ENCODE measurements at regions not wholly inside any gene's neighbourhood (a gene's known extent, or its start where the extent isn't known, plus 50 kb on each side); places are given as distances from the start of the nearest gene placed in this dataset.

GRCh38 chr1:173414539-173415226 is 62.5 kb upstream of the PRDX6 start:
- POLR2A ChIA-PET: no interaction called here
- no TSS peak for BruUV-seq (replicated peaks)
- ATAC-seq (no peak), DNase-seq (ENCODE audit: low read depth, low spot score) (no peak)
- TF ChIP-seq SIN3A (IDR thresholded peaks at IDR 0.05; ENCODE audit: borderline replicate concordance, insufficient read depth, low read depth, low read length) (no peak), TCF7L2 (IDR thresholded peaks at IDR 0.05; ENCODE audit: low read depth, low read length) (no peak), POLR2AphosphoS5 (IDR thresholded peaks at IDR 0.05; ENCODE audit: low read depth, low read length) (no peak)
- H3K27ac ChIP-seq (ENCODE audit: low read length): no peak overlapping the region
- in situ Hi-C loops (cut with HindIII; ENCODE audit: low pct_unique_long_range_greater_than_20kb, low sequenced_read_pairs) (no loop called here), intact Hi-C loops (cut with micrococcal nuclease; ENCODE audit: unreplicated experiment) (no loop called here)
- H3K9me3 ChIP-seq (ENCODE audit: control insufficient read depth, insufficient read depth, low read depth, low read length): no peaks in the 10 kb centered on the region
- H3K4me1 ChIP-seq (ENCODE audit: control insufficient read depth, insufficient read depth, low read length): no peaks in the 10 kb centered on the region; the same call in 1 of the 2 replicates
- CTCF ChIA-PET: no interaction called here
- no peaks in the 10 kb centered on the region for H3K36me3 ChIP-seq (ENCODE audit: control insufficient read depth, insufficient read depth, low read length)
- H3K27me3 ChIP-seq (ENCODE audit: control insufficient read depth, insufficient read depth, low read length): no peaks in the 10 kb centered on the region
- no peak overlapping the region for H3K4me3 ChIP-seq (ENCODE audit: low read depth in 2 of 2, low read length in 2 of 2)

DNA sequence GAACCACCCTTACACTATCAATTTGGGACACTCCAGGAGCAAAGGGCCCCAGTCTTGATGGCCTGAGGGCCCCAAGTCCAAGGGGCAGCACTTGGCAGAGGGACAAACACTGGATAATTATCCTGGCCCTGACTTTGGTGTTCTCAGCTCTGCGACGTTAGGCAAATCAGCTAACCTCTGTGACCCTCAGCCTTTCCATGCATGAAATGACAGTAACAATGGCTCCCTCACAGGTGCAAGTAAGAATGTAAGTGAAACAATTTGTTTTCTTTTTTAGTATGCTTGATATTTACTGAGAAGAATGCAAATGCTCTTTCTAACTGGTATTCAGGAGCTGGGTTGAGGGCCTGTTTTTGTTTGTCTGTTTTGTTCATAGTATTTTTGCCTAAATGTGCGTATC is 61.6 kb upstream of the PRDX6 start:
- Histone ChIP-seq H3K4me3 (ENCODE audit: low read depth in 2 of 2, low read length in 2 of 2) (no peak overlapping the region), H3K9me3 (ENCODE audit: control insufficient read depth, insufficient read depth, low read depth, low read length) (no peaks in the 10 kb centered on the region), H3K4me1 (ENCODE audit: control insufficient read depth, insufficient read depth, low read length) (peaks cover 5% of the 10 kb centered on the region; the same call in 1 of the 2 replicates), H3K27ac (ENCODE audit: low read length) (no peak overlapping the region), H3K36me3 (ENCODE audit: control insufficient read depth, insufficient read depth, low read length) (no peaks in the 10 kb centered on the region), H3K27me3 (ENCODE audit: control insufficient read depth, insufficient read depth, low read length) (no peaks in the 10 kb centered on the region)
- ChIA-PET POLR2A (no interaction called here), CTCF (no interaction called here)
- in situ Hi-C loops (cut with HindIII; ENCODE audit: low pct_unique_long_range_greater_than_20kb, low sequenced_read_pairs) (no loop called here), intact Hi-C loops (cut with micrococcal nuclease; ENCODE audit: unreplicated experiment) (no loop called here)
- DNase-seq (ENCODE audit: low read depth, low spot score) (no peak), ATAC-seq (no peak)
- no TSS peak for BruUV-seq (replicated peaks)
- TF ChIP-seq SIN3A (IDR thresholded peaks at IDR 0.05; ENCODE audit: borderline replicate concordance, insufficient read depth, low read depth, low read length): no peak
- TF ChIP-seq, protein P1, sequence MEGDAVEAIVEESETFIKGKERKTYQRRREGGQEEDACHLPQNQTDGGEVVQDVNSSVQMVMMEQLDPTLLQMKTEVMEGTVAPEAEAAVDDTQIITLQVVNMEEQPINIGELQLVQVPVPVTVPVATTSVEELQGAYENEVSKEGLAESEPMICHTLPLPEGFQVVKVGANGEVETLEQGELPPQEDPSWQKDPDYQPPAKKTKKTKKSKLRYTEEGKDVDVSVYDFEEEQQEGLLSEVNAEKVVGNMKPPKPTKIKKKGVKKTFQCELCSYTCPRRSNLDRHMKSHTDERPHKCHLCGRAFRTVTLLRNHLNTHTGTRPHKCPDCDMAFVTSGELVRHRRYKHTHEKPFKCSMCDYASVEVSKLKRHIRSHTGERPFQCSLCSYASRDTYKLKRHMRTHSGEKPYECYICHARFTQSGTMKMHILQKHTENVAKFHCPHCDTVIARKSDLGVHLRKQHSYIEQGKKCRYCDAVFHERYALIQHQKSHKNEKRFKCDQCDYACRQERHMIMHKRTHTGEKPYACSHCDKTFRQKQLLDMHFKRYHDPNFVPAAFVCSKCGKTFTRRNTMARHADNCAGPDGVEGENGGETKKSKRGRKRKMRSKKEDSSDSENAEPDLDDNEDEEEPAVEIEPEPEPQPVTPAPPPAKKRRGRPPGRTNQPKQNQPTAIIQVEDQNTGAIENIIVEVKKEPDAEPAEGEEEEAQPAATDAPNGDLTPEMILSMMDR (IDR thresholded peaks at IDR 0.05): no peak

DNA sequence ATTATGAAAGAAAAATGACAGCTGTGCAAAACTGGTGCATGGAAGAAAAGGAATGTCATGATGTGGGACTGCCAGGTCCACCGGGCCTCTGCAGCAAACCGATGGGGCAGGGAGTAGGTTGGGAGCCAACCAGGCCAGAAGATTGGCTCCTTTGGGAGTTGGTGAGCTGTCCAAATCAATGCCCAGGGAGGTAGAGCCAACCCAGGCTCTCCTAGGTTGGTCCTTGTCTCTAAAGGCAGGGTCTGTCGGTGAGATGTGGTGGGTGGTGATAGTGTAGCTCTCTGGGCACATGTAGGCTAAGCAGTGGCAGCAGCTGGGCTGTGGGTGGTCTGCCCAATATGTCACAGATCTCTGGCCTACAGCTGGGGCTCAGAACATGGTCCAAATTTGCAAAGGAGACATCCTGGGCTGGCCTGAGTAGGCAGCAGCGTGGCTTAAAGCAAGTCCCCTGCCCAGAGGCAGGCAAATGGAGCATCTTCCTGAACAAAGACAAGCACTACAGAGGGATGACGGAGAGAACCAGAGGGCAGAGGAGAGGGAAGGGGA is 61.2 kb upstream of the PRDX6 start:
- Histone ChIP-seq H3K4me1 (ENCODE audit: control insufficient read depth, insufficient read depth, low read length) (peaks cover 5% of the 10 kb centered on the region; the same call in 1 of the 2 replicates), H3K27me3 (ENCODE audit: control insufficient read depth, insufficient read depth, low read length) (no peaks in the 10 kb centered on the region), H3K36me3 (ENCODE audit: control insufficient read depth, insufficient read depth, low read length) (no peaks in the 10 kb centered on the region), H3K9me3 (ENCODE audit: control insufficient read depth, insufficient read depth, low read depth, low read length) (no peaks in the 10 kb centered on the region), H3K27ac (ENCODE audit: low read length) (no peak overlapping the region), H3K4me3 (ENCODE audit: low read depth in 2 of 2, low read length in 2 of 2) (no peak overlapping the region)
- POLR2A ChIA-PET: no interaction called here
- no peak for DNase-seq (ENCODE audit: low read depth, low spot score)
- TF ChIP-seq REST (IDR thresholded peaks at IDR 0.05; ENCODE audit: insufficient read depth in 1 of 2, low read depth in 2 of 2, low read length in 1 of 2) (no peak), SIN3A (IDR thresholded peaks at IDR 0.05; ENCODE audit: borderline replicate concordance, insufficient read depth, low read depth, low read length) (no peak), POLR2AphosphoS5 (IDR thresholded peaks at IDR 0.05; ENCODE audit: low read depth, low read length) (no peak), TCF7L2 (IDR thresholded peaks at IDR 0.05; ENCODE audit: low read depth, low read length) (no peak)
- TF ChIP-seq, protein P1 (IDR thresholded peaks at IDR 0.05): no peak
- ATAC-seq: no peak
- intact Hi-C loops (cut with micrococcal nuclease; ENCODE audit: unreplicated experiment) (no loop called here), in situ Hi-C loops (cut with HindIII; ENCODE audit: low pct_unique_long_range_greater_than_20kb, low sequenced_read_pairs) (no loop called here)
- no TSS peak for BruUV-seq (replicated peaks)
- CTCF ChIA-PET: no interaction called here
